ENCODE measurements at regions not wholly inside any gene's neighbourhood (a gene's known extent, or its start where the extent isn't known, plus 50 kb on each side); places are given as distances from the start of the nearest gene placed in this dataset.
"Not testable (repeated sequence)": the region's sequence is repeated elsewhere in the genome, so short reads cannot be mapped to it uniquely, and the experiment has no call there.

- intact Hi-C loops (cut with DNase I): no loop called here
- FAIRE-seq: no peak
- peak in 1 of 6 donors; percentile 26 for DNase-seq
Measured at GRCh38 chr3:98699132-98699531, 64.0 kb upstream of the ST3GAL6 start.

GRCh38 chr3:98701071-98701675, 62.0 kb upstream of the ST3GAL6 start:
- FAIRE-seq (no peak), ATAC-seq (no peak), DNase-seq (no peak)
- H3K4me3 ChIP-seq: no peak overlapping the region
- no peaks in the 10 kb centered on the region for H3K36me3 ChIP-seq
- intact Hi-C loops (cut with DNase I): no loop called here
- H3K27me3 ChIP-seq: no peaks in the 10 kb centered on the region
- no peaks in the 10 kb centered on the region for H3K9me3 ChIP-seq
- TF ChIP-seq CTCF (IDR thresholded peaks at IDR 0.05): no peak
- H3K27ac ChIP-seq: no peak overlapping the region
- H3K4me1 ChIP-seq: no peaks in the 10 kb centered on the region
- 73 to 90% methylated on average over 2 of the region's 2 CpGs for WGBS, 2 donors

More at GRCh38 chr3:98699132-98699531, 64.0 kb upstream of the ST3GAL6 start:
- peak in 1 of 4 donors; percentile 41 for ATAC-seq
- Histone ChIP-seq H3K4me1 (no peaks in the 10 kb centered on the region), H3K36me3 (no peaks in the 10 kb centered on the region), H3K27ac (no peak overlapping the region), H3K27me3 (no peaks in the 10 kb centered on the region), H3K4me3 (no peak overlapping the region), H3K9me3 (no peaks in the 10 kb centered on the region)
- WGBS, 2 donors: 67 to 69% methylated on average over 2 of the region's 2 CpGs
- no peak for TF ChIP-seq CTCF (IDR thresholded peaks at IDR 0.05)

DNA sequence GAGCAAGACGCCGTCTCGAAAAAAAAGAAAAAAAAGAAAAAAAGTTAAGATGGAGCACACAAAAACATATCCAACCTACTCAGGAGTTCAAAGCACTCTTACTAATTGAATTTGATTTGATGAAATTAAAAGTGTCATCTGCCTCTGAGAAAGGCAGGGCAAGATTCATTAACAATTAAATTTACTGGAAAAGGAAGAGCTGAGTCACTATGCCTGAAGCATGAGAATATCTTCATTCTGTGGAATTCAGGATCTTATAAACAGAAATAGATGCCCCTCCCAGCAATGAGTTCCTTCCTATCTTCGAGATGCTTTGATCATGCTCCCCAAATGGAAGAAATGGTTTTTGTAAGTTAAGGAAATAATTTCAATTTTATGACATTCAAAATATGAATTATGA, 61.0 kb upstream of the ST3GAL6 start:
- Histone ChIP-seq H3K27ac (no peak overlapping the region), H3K9me3 (no peaks in the 10 kb centered on the region), H3K4me1 (no peaks in the 10 kb centered on the region), H3K36me3 (no peaks in the 10 kb centered on the region), H3K27me3 (no peaks in the 10 kb centered on the region), H3K4me3 (no peak overlapping the region)
- 78 to 93% methylated on average over 4 of the region's 4 CpGs for WGBS, 2 donors
- no peak for DNase-seq
- no peak for ATAC-seq
- TF ChIP-seq CTCF (IDR thresholded peaks at IDR 0.05): no peak
- FAIRE-seq: no peak
- intact Hi-C loops (cut with DNase I): no loop called here

GRCh38 chr3:98705212-98705611, 57.9 kb upstream of the ST3GAL6 start:
- DNase-seq (no peak), FAIRE-seq (no peak), ATAC-seq (no peak)
- Histone ChIP-seq H3K4me3 (no peak overlapping the region), H3K4me1 (peaks cover 0 to 9% (median 4%) of the 10 kb centered on the region in 3 donors), H3K36me3 (no peaks in the 10 kb centered on the region), H3K9me3 (no peaks in the 10 kb centered on the region), H3K27ac (no peak overlapping the region), H3K27me3 (no peaks in the 10 kb centered on the region)
- intact Hi-C loops (cut with DNase I): no loop called here
- TF ChIP-seq CTCF (IDR thresholded peaks at IDR 0.05): no peak
- WGBS, 2 donors: 97 to 100% methylated on average over 1 of the region's 1 CpG

GRCh38 chr3:98705694-98706093, 57.4 kb upstream of the ST3GAL6 start:
- intact Hi-C loops (cut with DNase I): no loop called here
- FAIRE-seq (no peak), ATAC-seq (no peak), DNase-seq (no peak)
- Histone ChIP-seq H3K4me1 (peaks cover 0 to 9% (median 6%) of the 10 kb centered on the region in 3 donors), H3K4me3 (no peak overlapping the region), H3K27ac (no peak overlapping the region), H3K9me3 (no peaks in the 10 kb centered on the region), H3K36me3 (no peaks in the 10 kb centered on the region), H3K27me3 (no peaks in the 10 kb centered on the region)
- WGBS, 2 donors: 16 to 58% methylated on average over 1 of the region's 1 CpG
- TF ChIP-seq CTCF (IDR thresholded peaks at IDR 0.05): no peak

- peak overlapping the region in 1 of 4 donors; percentile 21 for H3K27ac ChIP-seq
Measured at GRCh38 chr3:98708681-98709080, 54.5 kb upstream of the ST3GAL6 start.

More at GRCh38 chr3:98708681-98709080, 54.5 kb upstream of the ST3GAL6 start:
- FAIRE-seq; DNase-seq; H3K9me3 ChIP-seq; H3K36me3 ChIP-seq; H3K4me1 ChIP-seq; H3K4me3 ChIP-seq; H3K27me3 ChIP-seq; intact Hi-C loops (cut with DNase I): not testable (repeated sequence)
- peak in 2 of 4 donors; percentile 36 to 44 for ATAC-seq
- 14 to 18% methylated on average over 6 of the region's 6 CpGs for WGBS, 2 donors
